GM12878 (cell line): ENCODE measurements at regions not wholly inside any gene's neighbourhood (a gene's known extent, or its start where the extent isn't known, plus 50 kb on each side); places are given as distances from the start of the nearest gene placed in this dataset.

Source experiments
- CEBPB ChIP-seq, 2 experiments: fragments of 150-350 bp in 1 of 2; IDR thresholded peaks; 2 replicates each; pipeline ENCODE4 v1.6.1; 2012 to 2014; ENCODE audit warnings: low read depth in 2 of 2, low read length in 2 of 2, borderline replicate concordance in 1 of 2, inconsistent platforms in 1 of 2
- FOXK2 ChIP-seq: fragments of 450-650 bp; IDR thresholded peaks from 2 replicates; pipeline ENCODE4 v1.6.1; 2017; ENCODE audit warnings: mild to moderate bottlenecking, moderate library complexity
- HCFC1 ChIP-seq: fragments of 150-350 bp; IDR thresholded peaks from 2 replicates; pipeline ENCODE4 v1.6.1; 2014; ENCODE audit warnings: low read length
- POLR2A ChIP-seq: IDR thresholded peaks from 2 replicates; pipeline ENCODE4 v1.6.1; 2011; ENCODE audit warnings: low read depth, mild to moderate bottlenecking, low read length
- RCOR1 ChIP-seq: conservative IDR thresholded peaks from 2 replicates; pipeline ENCODE4 v1.6.1; 2012; ENCODE audit warnings: low read depth, low read length, improper control_type of control experiment
- SPI1 ChIP-seq: IDR thresholded peaks from 2 replicates; pipeline ENCODE4 v1.6.1; 2011; ENCODE audit warnings: low read depth, mild to moderate bottlenecking, low read length, moderate library complexity, borderline replicate concordance; ENCODE audit not compliant: insufficient read depth
- YBX1 ChIP-seq: fragments of 450-650 bp; IDR thresholded peaks from 2 replicates; pipeline ENCODE4 v1.6.1; 2016; ENCODE audit warnings: antibody characterized with exemption
- YY1 ChIP-seq: IDR thresholded peaks from 2 replicates; pipeline ENCODE4 v1.6.1; 2011; ENCODE audit warnings: low read depth, mild to moderate bottlenecking, low read length
- TF ChIP-seq, protein P1 (sequence below), 3 experiments: IDR thresholded peaks in 2 of 3; conservative IDR thresholded peaks in 1 of 3; 2 replicates each; pipeline ENCODE4 v1.5.1; 2011; ENCODE audit warnings: low read depth in 3 of 3, low read length in 3 of 3, mild to moderate bottlenecking in 3 of 3, control low read depth in 2 of 3, moderate library complexity in 2 of 3, inconsistent platforms in 1 of 3, mixed read lengths in 1 of 3; ENCODE audit not compliant: control insufficient read depth in 2 of 3, insufficient read depth in 1 of 3; ENCODE audit errors: extremely low read depth in 1 of 3
- TF ChIP-seq, protein P2 (sequence below): fragments of 450-650 bp; formaldehyde crosslinking; IDR thresholded peaks from 2 replicates; pipeline ENCODE4 v1.5.0; 2022; ENCODE audit warnings: mild to moderate bottlenecking, missing genetic modification characterization

DNA sequence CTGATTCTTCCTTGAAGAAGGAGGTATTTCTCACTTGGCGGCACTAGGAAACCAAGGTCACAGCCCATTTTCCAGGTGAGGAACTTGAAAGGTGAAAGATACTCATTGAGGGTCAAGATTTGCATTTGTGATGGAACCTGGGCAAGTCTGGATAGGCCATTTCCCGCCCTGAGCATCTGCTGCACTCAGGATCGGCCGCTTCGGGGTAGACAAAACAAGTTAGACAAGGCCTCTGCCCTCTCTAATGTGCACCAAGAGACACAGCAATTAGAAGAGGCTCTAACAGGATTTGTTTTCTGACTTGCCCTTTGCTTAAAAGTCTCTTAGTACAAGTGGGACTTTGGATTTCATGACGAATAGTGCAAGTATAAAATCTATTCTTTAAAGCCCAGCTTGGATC, 167.2 kb downstream of the KTN1 start:
- TF ChIP-seq HCFC1 (no peak), RCOR1 (no peak), CEBPB (IDR thresholded peaks at IDR 0.05; ENCODE audit: borderline replicate concordance in 1 of 2, low read depth in 2 of 2, low read length in 2 of 2) (no peak), SPI1 (no peak), YY1 (no peak), YBX1 (no peak), FOXK2 (no peak), POLR2A (no peak)
- TF ChIP-seq, protein P1, sequence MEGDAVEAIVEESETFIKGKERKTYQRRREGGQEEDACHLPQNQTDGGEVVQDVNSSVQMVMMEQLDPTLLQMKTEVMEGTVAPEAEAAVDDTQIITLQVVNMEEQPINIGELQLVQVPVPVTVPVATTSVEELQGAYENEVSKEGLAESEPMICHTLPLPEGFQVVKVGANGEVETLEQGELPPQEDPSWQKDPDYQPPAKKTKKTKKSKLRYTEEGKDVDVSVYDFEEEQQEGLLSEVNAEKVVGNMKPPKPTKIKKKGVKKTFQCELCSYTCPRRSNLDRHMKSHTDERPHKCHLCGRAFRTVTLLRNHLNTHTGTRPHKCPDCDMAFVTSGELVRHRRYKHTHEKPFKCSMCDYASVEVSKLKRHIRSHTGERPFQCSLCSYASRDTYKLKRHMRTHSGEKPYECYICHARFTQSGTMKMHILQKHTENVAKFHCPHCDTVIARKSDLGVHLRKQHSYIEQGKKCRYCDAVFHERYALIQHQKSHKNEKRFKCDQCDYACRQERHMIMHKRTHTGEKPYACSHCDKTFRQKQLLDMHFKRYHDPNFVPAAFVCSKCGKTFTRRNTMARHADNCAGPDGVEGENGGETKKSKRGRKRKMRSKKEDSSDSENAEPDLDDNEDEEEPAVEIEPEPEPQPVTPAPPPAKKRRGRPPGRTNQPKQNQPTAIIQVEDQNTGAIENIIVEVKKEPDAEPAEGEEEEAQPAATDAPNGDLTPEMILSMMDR (IDR thresholded peaks at IDR 0.05 in 2 of 3, conservative IDR thresholded peaks at IDR 0.05 in 1 of 3; ENCODE audit: control insufficient read depth in 2 of 3, extremely low read depth in 1 of 3, insufficient read depth in 1 of 3, low read depth in 3 of 3, low read length in 3 of 3), result no peak
- TF ChIP-seq, protein P2, sequence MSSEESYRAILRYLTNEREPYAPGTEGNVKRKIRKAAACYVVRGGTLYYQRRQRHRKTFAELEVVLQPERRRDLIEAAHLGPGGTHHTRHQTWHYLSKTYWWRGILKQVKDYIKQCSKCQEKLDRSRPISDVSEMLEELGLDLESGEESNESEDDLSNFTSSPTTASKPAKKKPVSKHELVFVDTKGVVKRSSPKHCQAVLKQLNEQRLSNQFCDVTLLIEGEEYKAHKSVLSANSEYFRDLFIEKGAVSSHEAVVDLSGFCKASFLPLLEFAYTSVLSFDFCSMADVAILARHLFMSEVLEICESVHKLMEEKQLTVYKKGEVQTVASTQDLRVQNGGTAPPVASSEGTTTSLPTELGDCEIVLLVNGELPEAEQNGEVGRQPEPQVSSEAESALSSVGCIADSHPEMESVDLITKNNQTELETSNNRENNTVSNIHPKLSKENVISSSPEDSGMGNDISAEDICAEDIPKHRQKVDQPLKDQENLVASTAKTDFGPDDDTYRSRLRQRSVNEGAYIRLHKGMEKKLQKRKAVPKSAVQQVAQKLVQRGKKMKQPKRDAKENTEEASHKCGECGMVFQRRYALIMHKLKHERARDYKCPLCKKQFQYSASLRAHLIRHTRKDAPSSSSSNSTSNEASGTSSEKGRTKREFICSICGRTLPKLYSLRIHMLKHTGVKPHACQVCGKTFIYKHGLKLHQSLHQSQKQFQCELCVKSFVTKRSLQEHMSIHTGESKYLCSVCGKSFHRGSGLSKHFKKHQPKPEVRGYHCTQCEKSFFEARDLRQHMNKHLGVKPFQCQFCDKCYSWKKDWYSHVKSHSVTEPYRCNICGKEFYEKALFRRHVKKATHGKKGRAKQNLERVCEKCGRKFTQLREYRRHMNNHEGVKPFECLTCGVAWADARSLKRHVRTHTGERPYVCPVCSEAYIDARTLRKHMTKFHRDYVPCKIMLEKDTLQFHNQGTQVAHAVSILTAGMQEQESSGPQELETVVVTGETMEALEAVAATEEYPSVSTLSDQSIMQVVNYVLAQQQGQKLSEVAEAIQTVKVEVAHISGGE (CRISPR knock-in tag), result no peak
